Chondrocyte (in vitro differentiated cells): ENCODE measurements at regions not wholly inside any gene's neighbourhood (a gene's known extent, or its start where the extent isn't known, plus 50 kb on each side); places are given as distances from the start of the nearest gene placed in this dataset.

ENCODE experiments used
- DNase-seq: peaks from one replicate; pipeline ENCODE4 v3.0.0; 2021; ENCODE audit warnings: mixed read lengths, low spot score
- H3K27ac Mint-ChIP-seq: one replicate; pipeline ENCODE4 v1.8.0; 2021; ENCODE audit warnings: mild to moderate bottlenecking, moderate library complexity, mixed read lengths; ENCODE audit not compliant: unreplicated experiment
- H3K27me3 Mint-ChIP-seq: 2 replicates; pipeline ENCODE4 v1.8.0; 2021; ENCODE audit warnings: low read depth, mixed read lengths
- H3K36me3 Mint-ChIP-seq: 2 replicates; pipeline ENCODE4 v1.8.0; 2021; ENCODE audit warnings: low read depth, mixed read lengths
- H3K4me1 Mint-ChIP-seq: 2 replicates; pipeline ENCODE4 v1.8.0; 2021; ENCODE audit warnings: low read depth, mild to moderate bottlenecking, mixed read lengths
- H3K4me3 Mint-ChIP-seq: one replicate; pipeline ENCODE4 v1.8.0; 2021; ENCODE audit warnings: mild to moderate bottlenecking, moderate library complexity, mixed read lengths; ENCODE audit not compliant: unreplicated experiment
- H3K9me3 Mint-ChIP-seq: 2 replicates; pipeline ENCODE4 v1.8.0; 2021; ENCODE audit warnings: low read depth, mixed read lengths
- CTCF ChIP-seq: fragments of 200-600 bp; sonication (generic); IDR thresholded peaks from 2 replicates; pipeline ENCODE4 v1.5.0; 2021; ENCODE audit warnings: antibody characterized with exemption, mild to moderate bottlenecking, moderate library complexity

DNA sequence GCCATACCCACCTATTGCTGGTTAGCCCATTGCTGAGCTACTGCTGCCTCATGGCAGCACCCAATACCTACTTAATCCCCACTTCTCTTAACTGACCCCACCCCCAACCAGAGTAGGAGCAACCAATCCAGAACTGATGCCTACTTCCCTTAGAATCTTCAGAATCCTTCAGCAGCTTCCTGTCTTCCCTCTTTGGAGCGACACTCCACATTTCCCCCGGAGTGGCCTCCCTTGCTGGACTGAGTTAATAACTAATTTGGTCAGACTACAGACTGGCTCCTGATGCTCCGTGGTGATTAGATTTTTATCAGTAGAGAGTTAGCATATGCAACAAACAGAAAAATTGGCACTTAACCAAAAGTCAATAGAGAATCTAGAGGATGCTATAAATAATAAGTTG lies 51.2 kb upstream of the UBR2 start:
- TF ChIP-seq CTCF = no peak
- Mint-ChIP-seq H3K36me3 (no peaks in the 10 kb centered on the region), H3K4me1 (peaks cover 11% of the 10 kb centered on the region), H3K4me3 (no peak overlapping the region), H3K27me3 (no peaks in the 10 kb centered on the region), H3K27ac (no peak overlapping the region), H3K9me3 (no peaks in the 10 kb centered on the region)
- no peak for DNase-seq

- Mint-ChIP-seq H3K9me3 (no peaks in the 10 kb centered on the region), H3K27me3 (no peaks in the 10 kb centered on the region), H3K4me3 (no peak overlapping the region), H3K36me3 (no peaks in the 10 kb centered on the region), H3K27ac (no peak overlapping the region), H3K4me1 (peaks cover 13% of the 10 kb centered on the region)
- no peak for DNase-seq
- no peak for TF ChIP-seq CTCF
Observed at GRCh38 chr6:42511803-42512422, 51.9 kb upstream of the UBR2 start.

GRCh38 chr6:42510795-42511194 lies 53.0 kb upstream of the UBR2 start:
- Mint-ChIP-seq H3K36me3 (no peaks in the 10 kb centered on the region), H3K9me3 (no peaks in the 10 kb centered on the region), H3K27me3 (no peaks in the 10 kb centered on the region), H3K4me3 (no peak overlapping the region), H3K4me1 (peaks cover 16% of the 10 kb centered on the region), H3K27ac (no peak overlapping the region)
- no peak for DNase-seq
- peak; percentile 20 for TF ChIP-seq CTCF

DNA sequence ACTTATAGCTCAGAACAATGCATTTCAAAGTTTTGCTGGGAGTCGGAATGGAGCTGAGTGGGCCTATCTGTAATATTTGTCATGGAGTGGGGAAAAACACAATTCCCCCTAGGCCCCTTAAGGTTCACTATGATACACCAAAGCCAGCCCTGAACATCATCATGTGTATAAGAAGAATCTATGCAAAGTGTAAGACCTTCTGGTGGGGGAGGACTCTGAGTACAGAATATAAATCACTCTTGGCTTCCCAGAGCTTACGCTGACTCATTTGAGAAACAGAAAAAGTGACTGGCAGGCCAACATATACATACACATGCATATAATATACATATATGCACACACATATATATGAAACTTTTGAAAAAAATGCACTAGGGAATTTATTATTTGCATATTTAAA lies 54.1 kb upstream of the UBR2 start:
- no peak for TF ChIP-seq CTCF
- peaks cover 23% of the 10 kb centered on the region for H3K4me1 Mint-ChIP-seq
- H3K36me3 Mint-ChIP-seq = no peaks in the 10 kb centered on the region
- no peak overlapping the region for H3K27ac Mint-ChIP-seq
- no peaks in the 10 kb centered on the region for H3K9me3 Mint-ChIP-seq
- H3K4me3 Mint-ChIP-seq = no peak overlapping the region
- no peaks in the 10 kb centered on the region for H3K27me3 Mint-ChIP-seq
- DNase-seq = no peak

DNA sequence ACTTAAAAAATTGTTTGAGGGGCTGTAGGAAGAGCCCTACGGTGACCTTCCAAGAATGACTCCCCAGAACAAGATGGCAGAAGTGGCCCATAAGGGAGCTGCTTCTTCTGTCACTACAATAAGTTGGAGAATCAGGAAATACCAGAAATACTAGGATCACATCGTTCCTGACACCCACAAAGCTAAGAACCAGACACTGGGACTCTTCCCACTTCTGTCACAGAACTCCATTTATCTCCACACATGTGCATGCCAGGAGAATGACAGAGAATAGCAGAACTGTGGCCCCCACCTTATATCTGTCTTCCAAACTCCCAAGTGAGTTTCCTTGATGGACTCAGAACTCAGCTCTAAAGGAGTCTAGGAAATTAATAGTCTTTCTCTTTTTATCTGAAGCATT lies 54.6 kb upstream of the UBR2 start:
- Mint-ChIP-seq H3K27ac (no peak overlapping the region), H3K9me3 (no peaks in the 10 kb centered on the region), H3K4me3 (no peak overlapping the region), H3K4me1 (peaks cover 23% of the 10 kb centered on the region), H3K36me3 (no peaks in the 10 kb centered on the region), H3K27me3 (no peaks in the 10 kb centered on the region)
- TF ChIP-seq CTCF = no peak
- DNase-seq = no peak
